Fibroblast of upper back skin (primary cell): ENCODE measurements at regions not wholly inside any gene's neighbourhood (a gene's known extent, or its start where the extent isn't known, plus 50 kb on each side); places are given as distances from the start of the nearest gene placed in this dataset.
A peak's percentile ranks its signal among the peaks of the same experiment; 100 is the strongest.

Experiments used
- DNase-seq: peaks from one replicate; pipeline ENCODE4 v3.0.0-alpha.2; 2013

DNA sequence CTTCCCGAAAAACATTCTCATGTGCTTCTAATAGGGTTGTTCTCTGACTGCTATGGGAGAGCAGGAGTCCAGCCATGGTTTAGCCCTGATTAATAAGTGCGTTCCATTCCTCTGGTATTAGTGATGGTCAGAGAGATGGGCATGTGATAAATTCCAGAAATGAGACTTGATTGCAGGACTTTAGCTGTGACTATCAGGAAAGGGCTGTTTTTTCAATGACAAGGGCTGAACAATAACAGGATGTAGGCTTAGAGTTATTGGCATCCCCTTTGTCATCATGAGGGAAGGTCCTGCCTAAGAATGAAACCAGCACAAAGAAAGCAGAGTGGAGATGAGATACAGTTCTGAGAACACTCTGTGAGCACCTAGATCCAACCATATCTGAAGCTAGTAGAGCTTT is 494.6 kb downstream of the MIAT start:
- no peak for DNase-seq

DNA sequence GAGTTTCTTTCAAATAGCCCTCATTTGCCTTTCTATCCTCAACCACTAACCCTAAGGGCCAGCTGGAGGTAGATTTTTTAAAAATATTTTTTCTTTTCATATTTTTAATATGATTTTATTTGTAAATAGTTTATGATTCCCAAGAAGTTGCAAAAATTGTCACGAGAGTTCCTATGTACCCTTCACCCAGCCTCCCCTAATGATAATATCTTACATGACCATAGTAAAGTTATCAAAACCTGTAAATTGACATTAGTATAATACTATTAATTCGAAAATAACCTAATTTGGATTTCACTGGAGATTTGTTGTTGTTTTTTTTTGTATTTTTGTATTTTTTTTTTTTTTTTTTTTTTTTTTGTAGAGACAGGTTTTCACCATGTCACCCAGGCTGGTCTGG is 495.5 kb downstream of the MIAT start:
- DNase-seq = no peak

DNA sequence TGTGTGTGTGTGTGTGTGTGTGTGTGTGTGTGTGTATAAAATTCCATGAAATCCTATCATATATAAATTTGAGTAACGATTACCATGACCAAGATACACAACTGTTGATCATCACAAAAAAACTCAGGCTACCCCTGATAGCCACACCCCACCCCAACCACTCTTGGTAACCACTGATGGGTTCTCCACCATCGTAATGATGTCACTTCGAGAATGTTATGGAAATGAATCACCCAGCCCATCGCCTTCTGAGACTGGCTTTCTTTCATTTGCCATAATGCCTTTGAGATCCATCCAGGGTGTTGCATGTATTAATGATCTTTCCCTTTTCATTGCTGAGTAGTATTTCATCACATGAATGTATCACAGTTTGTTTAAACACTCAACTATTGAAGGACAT is 496.0 kb downstream of the MIAT start:
- no peak for DNase-seq

DNA sequence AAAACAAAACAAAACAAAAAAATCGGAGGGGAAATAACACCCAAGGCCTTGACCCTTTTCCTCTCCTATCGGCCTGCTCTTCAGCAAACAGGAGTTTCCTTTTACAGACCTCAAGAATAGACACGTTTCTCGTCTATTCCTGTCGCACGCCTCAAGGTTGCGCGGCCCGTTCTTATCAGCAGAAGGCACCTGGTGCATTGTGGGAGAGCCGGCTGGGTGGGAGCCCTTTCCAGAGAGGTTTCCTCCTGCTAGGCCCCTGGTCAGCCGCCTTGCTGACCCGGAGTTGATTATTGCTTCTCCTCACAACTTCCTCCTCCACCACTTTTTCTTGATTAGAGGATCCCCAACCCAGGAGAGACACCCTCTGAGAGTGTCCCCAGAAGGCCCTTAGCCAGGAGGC is 497.3 kb downstream of the MIAT start:
- no peak for DNase-seq

DNA sequence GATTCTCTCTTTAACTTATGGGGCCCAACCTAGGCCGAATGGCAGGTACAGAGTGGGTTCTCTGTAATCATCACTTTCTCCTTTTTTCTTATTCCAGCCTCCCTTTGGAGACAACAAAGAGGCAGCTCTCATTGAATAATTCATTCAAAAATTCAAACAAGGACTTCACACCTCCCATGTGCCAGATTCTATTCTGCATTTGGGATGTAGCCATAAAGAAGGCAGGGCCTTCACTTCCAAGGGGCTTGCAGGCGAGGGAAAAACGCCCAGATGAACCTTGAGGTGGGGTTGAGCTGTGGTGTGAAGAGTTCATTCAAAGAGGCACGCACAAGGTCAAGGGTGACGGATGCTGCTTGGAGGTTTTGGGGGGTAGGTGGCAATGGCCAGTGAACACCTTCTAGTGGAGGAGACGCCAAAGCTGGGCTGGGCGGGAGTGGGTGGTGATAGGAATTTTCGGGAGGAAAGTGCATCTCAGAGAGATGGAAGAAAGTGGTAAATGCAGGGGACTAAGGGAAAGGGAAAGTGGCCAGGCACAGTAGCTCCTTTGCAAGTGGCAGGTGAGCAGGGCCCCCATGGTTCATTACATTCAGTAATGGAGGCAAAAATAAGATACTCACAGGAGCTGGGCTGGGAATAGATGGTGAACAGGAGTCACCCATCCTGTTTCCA is 499.6 kb downstream of the MIAT start:
- no peak for DNase-seq

DNA sequence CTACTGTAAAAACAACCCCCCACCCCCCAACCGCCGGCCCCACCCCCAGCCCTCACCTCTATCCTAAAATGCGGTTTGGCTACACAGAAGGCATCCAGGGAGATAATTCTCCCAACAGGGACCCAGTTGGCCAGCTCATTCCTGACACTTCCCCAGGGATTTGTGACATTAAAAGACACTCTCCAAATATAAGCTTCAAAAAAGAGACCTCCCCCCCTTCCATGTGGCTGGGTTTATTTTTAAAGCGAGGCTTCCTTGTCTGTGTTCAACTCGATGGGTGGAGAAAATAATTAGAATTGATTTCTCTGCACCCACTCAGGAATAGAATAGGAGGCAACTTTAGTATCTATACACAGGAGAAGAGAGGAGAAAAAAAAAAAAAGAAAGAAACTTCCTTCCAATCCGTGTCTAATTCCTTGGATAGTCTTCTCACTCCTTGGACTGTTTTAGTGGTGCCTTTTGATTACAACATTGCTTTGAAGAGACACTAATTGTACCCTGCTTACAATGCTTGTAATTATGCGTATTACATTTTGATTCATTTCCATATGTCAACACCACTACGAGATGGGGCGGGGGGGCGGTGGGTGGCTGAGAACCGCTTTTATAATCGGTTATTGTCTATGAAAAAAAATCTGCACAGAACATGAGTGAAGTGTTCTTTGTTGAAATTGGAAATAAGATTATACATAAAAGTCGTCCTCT is 500.4 kb downstream of the MIAT start:
- no peak for DNase-seq

DNA sequence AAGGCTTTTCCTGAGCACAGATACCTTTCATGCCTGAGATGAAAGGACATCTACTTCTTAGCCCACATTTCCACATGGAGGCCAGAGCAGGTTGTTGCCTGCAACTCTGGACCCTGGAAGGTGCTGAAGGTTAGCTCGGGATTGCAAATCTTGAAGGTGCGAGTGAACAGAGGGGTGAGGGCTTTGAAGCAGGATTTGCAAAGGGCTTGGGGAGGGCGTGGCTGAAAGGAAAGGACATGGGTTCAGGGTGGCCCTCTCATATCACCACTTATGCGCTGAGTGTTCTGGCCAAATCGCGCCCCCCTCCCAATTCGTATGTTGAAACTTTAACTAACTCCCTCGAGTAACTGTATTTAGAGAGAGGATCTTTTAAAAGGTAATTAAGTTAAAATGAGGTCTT is 501.6 kb downstream of the MIAT start:
- no peak for DNase-seq

DNA sequence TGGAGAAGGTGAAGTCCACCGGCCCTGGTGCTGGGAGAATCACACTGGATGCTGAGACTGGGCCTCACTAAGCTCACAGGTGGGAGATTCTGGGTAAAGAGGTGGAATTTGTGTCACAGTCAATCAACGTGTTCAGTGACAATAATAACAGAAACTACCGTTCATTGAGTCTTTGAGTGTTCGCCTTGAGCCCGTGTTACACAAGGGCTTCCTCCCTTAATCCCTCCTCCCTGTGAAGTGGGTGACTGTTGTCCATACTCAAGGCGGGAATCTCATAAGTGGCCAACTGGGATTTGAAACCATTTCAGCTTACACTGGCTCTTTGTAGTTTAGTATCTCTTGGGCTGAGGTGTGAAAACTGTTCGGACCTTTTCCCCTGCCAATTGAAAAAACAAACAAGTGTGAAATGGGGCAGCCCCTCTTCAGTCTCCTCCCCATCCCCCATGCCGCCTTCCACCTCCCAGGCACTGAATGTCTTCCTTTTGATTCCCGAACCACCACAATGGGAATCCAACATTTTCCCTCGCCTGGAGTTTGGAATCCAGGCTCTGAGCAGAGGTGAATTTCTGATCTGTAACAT is 502.4 kb downstream of the MIAT start:
- no peak for DNase-seq

DNA sequence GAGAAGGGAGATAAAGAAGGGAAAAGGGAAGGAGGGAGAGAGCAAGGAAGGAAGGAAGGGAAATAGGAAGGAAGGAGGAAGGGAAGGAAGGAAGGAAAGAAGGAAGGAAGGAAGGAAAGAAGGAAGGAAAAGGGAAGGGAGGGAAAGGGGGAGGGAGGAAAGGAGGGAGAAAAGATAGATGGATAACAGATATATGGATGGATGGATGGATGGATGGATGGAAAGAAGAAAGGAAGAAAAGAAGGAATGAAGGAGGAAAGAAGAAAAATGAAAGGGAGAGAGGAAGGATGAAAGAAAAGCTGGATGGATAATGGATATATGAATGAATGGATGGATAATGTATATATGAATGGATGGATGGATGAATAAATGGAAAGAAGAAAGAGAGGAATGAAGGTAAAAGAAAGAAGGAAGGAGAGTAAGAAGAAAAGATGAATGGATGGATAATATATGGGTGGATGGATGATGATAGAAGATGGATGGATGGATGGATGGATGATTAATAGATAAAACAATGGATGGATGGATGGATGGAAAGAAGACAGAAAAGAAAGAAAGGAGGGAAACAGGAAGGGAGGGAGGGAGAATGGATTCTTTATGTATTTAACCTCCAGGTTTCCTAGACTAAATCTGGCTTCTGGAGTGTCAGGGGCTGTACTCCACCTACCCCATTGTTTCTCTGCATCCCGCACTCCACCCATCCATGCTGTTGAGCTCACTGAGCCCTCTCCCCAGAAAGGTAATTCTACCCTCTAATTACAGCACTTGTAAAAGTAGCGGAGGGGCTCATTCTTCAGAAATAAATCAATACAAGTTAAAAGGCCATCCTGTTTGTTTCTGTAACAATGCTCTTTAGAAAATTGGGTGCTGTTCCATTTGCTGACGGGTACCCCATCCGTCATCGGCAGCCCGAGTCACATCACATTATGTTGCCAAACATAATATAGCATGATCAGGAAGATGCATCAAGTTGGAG is 506.1 kb downstream of the MIAT start:
- DNase-seq = no peak

DNA sequence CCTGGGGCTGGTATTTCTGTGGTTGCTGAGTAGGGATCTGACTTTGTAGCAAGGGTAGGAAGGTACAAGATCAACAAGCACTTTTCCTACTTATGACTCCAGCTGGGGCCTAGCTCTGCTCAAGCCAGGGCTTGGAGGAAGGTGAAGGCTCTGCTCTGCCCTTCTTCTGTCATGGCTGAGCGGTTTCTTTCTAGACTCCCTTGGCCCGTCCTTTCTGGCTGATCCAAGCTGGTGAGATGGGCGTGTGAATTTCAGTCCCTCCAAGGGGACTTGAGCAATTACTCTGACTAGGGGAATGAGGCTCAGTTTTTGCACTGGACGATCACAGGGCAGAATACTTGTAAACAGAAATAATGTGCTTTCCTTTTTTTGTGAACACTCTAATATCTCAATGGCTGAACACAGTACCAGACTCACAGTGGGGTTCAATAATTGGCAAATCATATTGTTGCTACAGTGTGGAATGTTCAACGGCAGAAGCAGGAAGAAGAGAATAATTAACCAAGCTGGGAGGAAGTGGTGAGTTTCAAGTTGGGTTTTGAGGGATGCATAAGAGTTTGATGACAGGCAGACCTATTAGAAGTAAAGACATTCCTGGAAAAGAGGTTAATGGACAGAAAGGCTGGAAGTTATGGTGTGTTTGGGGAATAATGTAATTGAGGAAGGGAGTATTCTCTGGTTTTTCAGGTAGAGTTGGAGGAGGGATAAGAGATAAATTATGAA is 507.6 kb downstream of the MIAT start:
- no peak for DNase-seq

DNA sequence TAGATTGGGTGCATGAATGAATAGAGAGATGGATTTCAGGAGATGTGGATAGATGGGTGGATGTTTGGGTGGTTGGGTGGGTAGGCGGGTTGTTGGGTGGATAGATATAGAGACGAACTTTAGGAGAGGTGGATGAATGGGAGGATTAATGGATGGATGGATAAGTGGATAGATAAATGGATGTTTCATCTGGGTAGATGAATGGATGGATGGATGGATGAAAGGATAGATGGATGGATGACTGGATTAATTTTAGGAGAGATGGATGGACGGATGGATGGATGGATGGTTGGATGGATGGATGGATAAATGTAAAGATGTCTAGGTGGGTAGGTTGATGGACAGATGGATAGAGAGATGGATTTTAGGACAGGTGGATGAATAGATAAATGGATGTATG is 511.3 kb downstream of the MIAT start:
- no peak for DNase-seq

DNA sequence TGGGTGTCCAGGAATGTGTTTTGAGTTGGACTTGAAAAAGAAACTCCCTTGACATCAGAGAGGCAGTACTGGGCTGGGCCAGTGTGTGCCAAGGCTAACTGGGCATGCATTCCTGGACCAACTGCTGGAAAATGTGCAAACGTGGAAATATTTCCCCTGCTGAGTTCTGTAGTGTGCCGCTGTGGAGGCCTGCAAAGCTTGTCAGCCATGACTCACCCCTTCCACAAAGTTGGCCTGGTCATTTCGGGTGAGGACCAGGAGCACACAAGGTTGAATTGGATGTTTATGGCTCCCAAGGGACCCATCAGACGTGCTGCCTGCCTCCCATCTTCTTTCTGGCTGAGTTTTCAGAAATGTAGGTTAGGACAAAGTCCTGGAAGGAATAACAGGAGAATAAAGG is 513.1 kb downstream of the MIAT start:
- DNase-seq = peak; percentile 98

DNA sequence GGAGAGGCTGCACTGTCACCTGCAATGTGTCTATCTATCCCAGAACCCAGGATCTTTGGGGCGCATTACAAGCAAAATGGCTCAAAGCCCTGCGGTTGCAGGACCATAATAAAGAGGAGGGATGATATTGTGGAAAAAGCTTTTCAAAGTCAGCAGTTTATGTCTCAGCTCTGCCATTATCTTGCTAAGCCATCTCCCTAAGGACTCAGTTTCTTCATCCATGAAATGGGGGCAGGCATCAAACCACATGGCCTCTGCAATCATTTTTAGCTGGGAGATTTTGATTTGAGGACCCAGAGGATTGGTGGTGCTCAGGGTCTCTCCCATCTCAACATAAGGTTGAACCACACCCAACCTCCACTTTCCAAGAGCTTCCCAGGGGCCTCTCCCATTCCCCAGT is 513.8 kb downstream of the MIAT start:
- DNase-seq = no peak

DNA sequence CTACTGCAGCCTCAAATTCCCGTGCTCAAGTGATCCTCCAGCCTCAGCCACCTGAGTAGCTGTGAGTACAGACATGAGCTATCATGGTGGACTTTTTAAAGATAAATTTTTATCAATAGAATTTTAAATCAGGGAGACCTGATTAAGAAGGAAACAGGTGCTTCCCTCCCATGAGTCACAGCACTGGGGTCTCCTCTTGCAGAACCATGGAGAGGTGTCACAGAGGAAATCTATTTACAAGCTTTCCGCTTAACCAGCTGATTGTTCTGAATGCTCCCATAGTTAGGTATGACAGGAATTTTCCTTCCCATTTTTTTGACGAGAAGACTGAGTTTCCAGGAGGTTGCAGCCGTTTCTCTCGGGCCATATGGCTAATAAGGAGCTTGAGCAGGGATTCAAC is 516.1 kb downstream of the MIAT start:
- no peak for DNase-seq

DNA sequence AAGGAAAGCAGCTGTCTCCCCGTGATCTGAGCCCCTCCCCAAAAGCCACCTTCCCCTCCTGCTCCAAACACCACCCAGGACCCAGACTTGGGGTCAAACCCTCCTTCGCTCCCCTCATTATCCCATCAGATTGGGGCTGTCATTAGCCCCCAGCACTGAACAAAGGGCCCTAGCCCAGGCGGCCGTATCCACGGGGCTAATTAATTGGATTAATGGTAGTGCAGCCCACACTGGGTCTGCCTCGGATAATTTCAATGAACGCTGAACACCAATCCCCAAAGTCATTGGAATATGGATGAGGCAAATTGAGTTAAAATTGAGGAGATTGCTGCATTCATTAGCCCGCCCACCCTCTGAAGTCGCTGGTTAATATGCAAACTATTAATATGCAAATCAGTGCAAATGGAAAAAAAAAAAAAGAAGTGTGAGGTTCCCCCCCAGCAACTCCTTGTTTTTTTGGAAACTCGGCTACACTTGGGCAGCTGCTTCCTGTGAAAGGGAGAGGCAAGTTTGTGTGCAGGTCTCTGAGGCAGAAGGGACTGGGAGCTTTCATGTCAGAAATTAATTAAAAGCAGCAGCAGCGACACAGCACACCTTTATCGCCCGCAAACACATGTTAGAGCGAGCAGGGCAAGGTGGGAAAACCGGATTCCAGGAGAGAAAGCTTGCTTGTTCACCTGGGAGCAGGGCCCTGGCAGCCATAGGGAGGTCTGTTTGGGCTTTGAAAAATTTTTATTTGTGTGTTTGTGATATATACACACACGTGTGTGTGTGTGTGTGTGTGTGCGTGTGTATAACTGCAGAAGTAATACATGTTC is 517.8 kb downstream of the MIAT start:
- DNase-seq = no peak

DNA sequence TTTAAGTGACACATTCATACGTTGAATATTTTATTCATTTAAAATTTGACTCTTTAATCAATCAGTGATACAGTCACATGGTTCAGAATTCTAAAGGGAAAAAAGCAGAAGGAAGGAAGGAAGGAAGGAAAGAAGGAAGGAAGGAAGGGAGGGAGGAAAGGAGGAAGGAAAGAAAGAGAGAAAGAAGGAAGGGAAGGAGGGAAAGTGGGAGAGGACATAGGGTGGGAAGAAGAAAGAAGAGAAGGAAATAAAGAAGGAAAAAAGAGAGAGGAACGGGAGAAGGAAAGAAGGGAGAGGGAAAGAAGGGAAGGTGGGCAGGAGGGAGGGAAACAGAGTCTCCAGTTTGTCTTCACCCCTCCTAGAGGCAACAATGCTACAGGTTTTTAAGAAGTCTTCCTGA is 518.6 kb downstream of the MIAT start:
- DNase-seq = no peak

DNA sequence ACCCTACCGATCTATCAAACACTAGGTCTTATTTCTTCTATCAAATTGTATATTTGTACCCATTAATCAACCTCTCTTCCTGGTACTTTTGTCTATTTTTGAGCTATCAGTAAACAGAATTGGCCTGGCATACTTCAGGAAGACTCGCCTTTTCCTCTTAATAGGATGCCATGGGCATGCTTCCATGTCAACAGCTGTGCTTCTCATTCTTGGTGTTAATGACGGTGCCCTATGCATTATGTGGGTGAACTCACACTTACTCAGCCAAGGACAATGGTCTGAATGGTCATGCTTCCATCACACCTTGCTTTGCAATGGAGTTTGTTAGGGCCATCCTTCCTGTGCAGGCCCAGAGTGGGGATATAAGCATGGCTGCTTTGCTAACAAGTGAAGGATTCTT is 521.8 kb downstream of the MIAT start:
- DNase-seq = no peak

DNA sequence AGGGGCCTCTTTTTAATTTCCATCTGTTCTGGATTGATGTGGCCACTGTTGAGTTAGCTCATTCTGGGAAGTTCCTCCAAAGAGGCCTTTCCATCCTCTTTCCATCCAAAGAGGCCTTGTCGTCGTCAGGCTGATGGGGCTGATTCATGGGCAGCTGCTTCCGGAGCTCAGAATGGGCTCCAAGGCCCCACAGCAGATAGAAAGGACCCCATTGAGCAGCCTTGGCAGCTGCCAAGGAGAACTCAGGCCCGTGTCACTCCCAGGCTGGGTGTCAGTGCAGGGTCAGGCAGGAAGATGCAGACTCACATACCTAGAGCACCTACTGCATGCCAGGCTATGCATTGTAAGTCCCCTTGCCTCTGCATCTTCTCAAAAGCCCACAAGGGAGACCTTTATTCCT is 524.1 kb downstream of the MIAT start:
- DNase-seq = no peak

DNA sequence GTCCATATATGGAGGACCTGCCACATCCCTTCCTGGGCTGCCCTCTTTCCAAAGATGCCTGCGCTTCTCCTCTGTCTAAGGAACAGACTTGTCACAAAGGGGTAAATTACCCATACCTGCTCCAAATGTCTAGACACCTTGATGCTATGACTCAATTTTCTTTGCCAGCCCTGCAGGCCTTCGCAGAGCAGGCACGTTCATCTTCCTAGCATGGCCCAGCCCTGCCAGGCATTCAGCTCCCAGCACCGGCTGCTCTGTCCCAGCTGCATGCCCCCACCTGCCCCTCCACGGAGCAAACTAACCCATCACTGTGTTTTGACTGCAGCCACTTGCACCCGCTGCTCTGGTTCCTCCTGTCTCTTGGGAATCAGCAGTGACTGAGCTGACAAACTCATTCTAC is 526.1 kb downstream of the MIAT start:
- no peak for DNase-seq

DNA sequence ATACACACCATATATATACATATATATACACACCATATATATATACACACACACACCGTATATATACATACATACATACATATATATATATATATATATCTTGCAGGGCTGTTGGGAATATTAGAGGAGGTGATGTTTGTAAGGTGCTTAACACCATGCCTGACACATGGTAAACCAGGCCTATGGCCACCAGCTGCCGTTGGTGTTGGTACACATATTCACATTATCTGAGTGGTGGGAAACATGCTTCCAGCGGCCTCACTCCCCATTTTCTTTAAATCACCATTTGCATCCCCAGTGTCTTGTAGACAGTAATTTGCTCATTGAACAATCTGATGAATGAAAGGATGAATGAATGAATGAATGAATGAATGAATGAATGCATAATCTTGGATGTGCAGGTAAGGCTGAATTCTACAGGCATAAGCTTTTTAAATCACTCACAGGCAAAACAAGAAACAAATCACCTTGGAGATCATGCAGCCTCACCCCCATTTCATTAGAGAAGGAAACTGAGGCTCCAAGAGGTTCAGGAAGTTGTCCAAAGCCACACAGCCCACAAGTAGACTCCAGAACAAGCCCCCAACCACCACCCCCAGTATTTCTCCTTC is 527.8 kb downstream of the MIAT start:
- no peak for DNase-seq

DNA sequence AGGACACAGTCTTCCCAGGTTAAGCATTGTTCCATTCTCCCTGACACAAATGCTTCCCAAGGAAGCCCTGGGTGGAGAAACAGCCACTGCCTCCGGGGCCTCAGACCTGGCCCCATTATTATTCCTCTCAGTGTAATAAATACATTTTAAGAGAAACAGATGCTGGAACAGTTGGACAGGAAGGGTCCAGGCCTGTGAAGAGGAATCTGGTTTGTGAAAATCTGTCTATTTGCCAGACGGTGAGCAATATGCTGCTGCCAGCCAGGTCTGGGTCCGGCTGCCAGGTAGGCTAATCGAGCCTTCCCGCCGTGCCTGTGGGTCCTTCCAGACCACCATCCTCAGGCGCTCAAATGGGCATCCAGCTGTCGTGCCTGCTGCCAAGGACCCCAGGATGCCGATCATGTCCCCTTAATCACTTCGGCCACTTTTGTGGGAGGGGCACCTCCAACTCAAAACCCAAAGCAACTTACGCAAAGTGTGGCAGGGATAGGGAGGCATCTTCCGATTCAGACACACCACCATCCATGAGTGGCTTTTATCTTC is 528.4 kb downstream of the MIAT start:
- DNase-seq = no peak
